ENCODE measurements at regions not wholly inside any gene's neighbourhood (a gene's known extent, or its start where the extent isn't known, plus 50 kb on each side); places are given as distances from the start of the nearest gene placed in this dataset.

DNA sequence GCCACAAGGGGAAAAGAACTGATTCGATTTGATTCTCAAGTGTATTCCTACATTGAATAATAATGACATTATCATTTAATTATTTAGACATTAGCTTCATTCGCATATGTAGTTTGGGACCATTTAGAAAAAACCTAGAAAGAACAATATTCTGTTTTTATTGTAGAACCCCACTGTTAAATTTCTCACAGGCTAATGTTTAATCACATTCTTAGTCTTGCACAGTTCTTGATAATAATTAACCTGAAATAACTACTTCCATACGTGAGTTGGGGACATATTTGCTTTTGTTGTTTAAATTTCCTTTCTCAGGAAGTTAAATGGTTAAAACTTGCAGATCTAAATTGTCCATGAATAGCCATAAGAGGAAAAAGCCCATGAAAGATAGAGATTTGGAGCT lies 275.2 kb downstream of the TFAP2B start:
- Histone ChIP-seq H4K20me1 (ENCODE audit: insufficient read depth, low read length) (no peaks in the 10 kb centered on the region), H3K4me1 (ENCODE audit: insufficient read depth, low read length) (no peaks in the 10 kb centered on the region), H3K79me2 (ENCODE audit: insufficient read depth, low read length) (no peaks in the 10 kb centered on the region), H3K27ac (ENCODE audit: low read depth, low read length) (no peak overlapping the region), H3K9me3 (ENCODE audit: insufficient read depth, low read depth, low read length) (no peaks in the 10 kb centered on the region), H2AFZ (ENCODE audit: low read depth, low read length) (no peak overlapping the region), H3K9ac (ENCODE audit: low read length) (no peak overlapping the region), H3K4me2 (ENCODE audit: low read length) (no peak overlapping the region), H3K4me3 (ENCODE audit: insufficient read depth, low read depth, low read length) (no peak overlapping the region), H3K27me3 (ENCODE audit: insufficient read depth, low read length) (no peaks in the 10 kb centered on the region), H3K36me3 (ENCODE audit: insufficient read depth, low read length) (no peaks in the 10 kb centered on the region)
- Mint-ChIP-seq H3K4me1 (ENCODE audit: low read depth, unreplicated experiment) (peaks cover 1% of the 10 kb centered on the region), H3K9me3 (ENCODE audit: unreplicated experiment) (peaks cover 4% of the 10 kb centered on the region), H3K27me3 (ENCODE audit: low read depth, unreplicated experiment) (no peaks in the 10 kb centered on the region), H3K4me3 (ENCODE audit: unreplicated experiment) (no peak overlapping the region), H3K27ac (ENCODE audit: unreplicated experiment) (no peak overlapping the region), H3K36me3 (ENCODE audit: low read depth, unreplicated experiment) (no peaks in the 10 kb centered on the region)
- TF ChIP-seq, protein P1, sequence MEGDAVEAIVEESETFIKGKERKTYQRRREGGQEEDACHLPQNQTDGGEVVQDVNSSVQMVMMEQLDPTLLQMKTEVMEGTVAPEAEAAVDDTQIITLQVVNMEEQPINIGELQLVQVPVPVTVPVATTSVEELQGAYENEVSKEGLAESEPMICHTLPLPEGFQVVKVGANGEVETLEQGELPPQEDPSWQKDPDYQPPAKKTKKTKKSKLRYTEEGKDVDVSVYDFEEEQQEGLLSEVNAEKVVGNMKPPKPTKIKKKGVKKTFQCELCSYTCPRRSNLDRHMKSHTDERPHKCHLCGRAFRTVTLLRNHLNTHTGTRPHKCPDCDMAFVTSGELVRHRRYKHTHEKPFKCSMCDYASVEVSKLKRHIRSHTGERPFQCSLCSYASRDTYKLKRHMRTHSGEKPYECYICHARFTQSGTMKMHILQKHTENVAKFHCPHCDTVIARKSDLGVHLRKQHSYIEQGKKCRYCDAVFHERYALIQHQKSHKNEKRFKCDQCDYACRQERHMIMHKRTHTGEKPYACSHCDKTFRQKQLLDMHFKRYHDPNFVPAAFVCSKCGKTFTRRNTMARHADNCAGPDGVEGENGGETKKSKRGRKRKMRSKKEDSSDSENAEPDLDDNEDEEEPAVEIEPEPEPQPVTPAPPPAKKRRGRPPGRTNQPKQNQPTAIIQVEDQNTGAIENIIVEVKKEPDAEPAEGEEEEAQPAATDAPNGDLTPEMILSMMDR (IDR thresholded peaks at IDR 0.05; ENCODE audit: insufficient read depth, low read depth, low read length) = no peak
- no peak for TF ChIP-seq EZH2 (IDR thresholded peaks at IDR 0.05; ENCODE audit: insufficient read depth, low read length)
- no peak for FAIRE-seq
- DNase-seq (ENCODE audit: low read depth) = no peak

- Histone ChIP-seq H3K27ac (ENCODE audit: low read depth, low read length) (no peak overlapping the region), H3K4me3 (ENCODE audit: insufficient read depth, low read depth, low read length) (no peak overlapping the region), H2AFZ (ENCODE audit: low read depth, low read length) (no peak overlapping the region), H3K36me3 (ENCODE audit: insufficient read depth, low read length) (no peaks in the 10 kb centered on the region), H3K27me3 (ENCODE audit: insufficient read depth, low read length) (no peaks in the 10 kb centered on the region), H3K9ac (ENCODE audit: low read length) (no peak overlapping the region), H3K9me3 (ENCODE audit: insufficient read depth, low read depth, low read length) (no peaks in the 10 kb centered on the region), H3K79me2 (ENCODE audit: insufficient read depth, low read length) (no peaks in the 10 kb centered on the region), H4K20me1 (ENCODE audit: insufficient read depth, low read length) (no peaks in the 10 kb centered on the region), H3K4me1 (ENCODE audit: insufficient read depth, low read length) (no peaks in the 10 kb centered on the region), H3K4me2 (ENCODE audit: low read length) (no peak overlapping the region)
- Mint-ChIP-seq H3K27me3 (ENCODE audit: low read depth, unreplicated experiment) (no peaks in the 10 kb centered on the region), H3K4me1 (ENCODE audit: low read depth, unreplicated experiment) (peaks cover 2% of the 10 kb centered on the region), H3K36me3 (ENCODE audit: low read depth, unreplicated experiment) (no peaks in the 10 kb centered on the region), H3K27ac (ENCODE audit: unreplicated experiment) (no peak overlapping the region), H3K4me3 (ENCODE audit: unreplicated experiment) (no peak overlapping the region), H3K9me3 (ENCODE audit: unreplicated experiment) (peaks cover 3% of the 10 kb centered on the region)
- FAIRE-seq = no peak
- TF ChIP-seq, protein P1 (IDR thresholded peaks at IDR 0.05; ENCODE audit: insufficient read depth, low read depth, low read length) = no peak
- TF ChIP-seq EZH2 (IDR thresholded peaks at IDR 0.05; ENCODE audit: insufficient read depth, low read length) = no peak
- DNase-seq (ENCODE audit: low read depth) = no peak
Measured at GRCh38 chr6:51094271-51094670, 275.6 kb downstream of the TFAP2B start.

- Histone ChIP-seq H2AFZ (ENCODE audit: low read depth, low read length) (no peak overlapping the region), H3K79me2 (ENCODE audit: insufficient read depth, low read length) (no peaks in the 10 kb centered on the region), H3K27me3 (ENCODE audit: insufficient read depth, low read length) (no peaks in the 10 kb centered on the region), H3K9me3 (ENCODE audit: insufficient read depth, low read depth, low read length) (no peaks in the 10 kb centered on the region), H3K4me2 (ENCODE audit: low read length) (no peak overlapping the region), H4K20me1 (ENCODE audit: insufficient read depth, low read length) (no peaks in the 10 kb centered on the region), H3K36me3 (ENCODE audit: insufficient read depth, low read length) (no peaks in the 10 kb centered on the region), H3K4me1 (ENCODE audit: insufficient read depth, low read length) (no peaks in the 10 kb centered on the region), H3K4me3 (ENCODE audit: insufficient read depth, low read depth, low read length) (no peak overlapping the region), H3K27ac (ENCODE audit: low read depth, low read length) (no peak overlapping the region), H3K9ac (ENCODE audit: low read length) (no peak overlapping the region)
- TF ChIP-seq, protein P1 (IDR thresholded peaks at IDR 0.05; ENCODE audit: insufficient read depth, low read depth, low read length) = no peak
- TF ChIP-seq EZH2 (IDR thresholded peaks at IDR 0.05; ENCODE audit: insufficient read depth, low read length) = no peak
- DNase-seq (ENCODE audit: low read depth) = no peak
- Mint-ChIP-seq H3K4me1 (ENCODE audit: low read depth, unreplicated experiment) (peaks cover 4% of the 10 kb centered on the region), H3K27me3 (ENCODE audit: low read depth, unreplicated experiment) (peaks cover 2% of the 10 kb centered on the region), H3K27ac (ENCODE audit: unreplicated experiment) (no peak overlapping the region), H3K4me3 (ENCODE audit: unreplicated experiment) (no peak overlapping the region), H3K36me3 (ENCODE audit: low read depth, unreplicated experiment) (no peaks in the 10 kb centered on the region), H3K9me3 (ENCODE audit: unreplicated experiment) (no peaks in the 10 kb centered on the region)
- FAIRE-seq = no peak
Measured at GRCh38 chr6:51098246-51098645, 279.6 kb downstream of the TFAP2B start.
